Suprapubic skin (tissue), 4 donors: ENCODE measurements at regions not wholly inside any gene's neighbourhood (a gene's known extent, or its start where the extent isn't known, plus 50 kb on each side); places are given as distances from the start of the nearest gene placed in this dataset.

Source experiments
- EP300 ChIP-seq: sonication (generic); formaldehyde crosslinking; IDR thresholded peaks from one replicate; pipeline ENCODE4 v1.6.1; 2017; ENCODE audit warnings: antibody characterized with exemption
- POLR2A ChIP-seq, 2 donors: fragments of 450-650 bp; IDR thresholded peaks; one replicate each; pipeline ENCODE4 v1.6.1; 2017; ENCODE audit warnings: antibody characterized with exemption in 2 of 2, mild to moderate bottlenecking in 2 of 2, moderate library complexity in 2 of 2
- POLR2AphosphoS5 ChIP-seq, 3 donors: sonication (generic); formaldehyde crosslinking; IDR thresholded peaks; one replicate each; pipeline ENCODE4 v1.6.1; 2017; ENCODE audit warnings: antibody characterized with exemption in 3 of 3
- TF ChIP-seq, protein P1 (sequence below), 2 donors: fragments of 200-600 bp in 1 of 2; fragments of 450-650 bp in 1 of 2; sonication (generic) in 1 of 2; IDR thresholded peaks; one replicate each; pipeline ENCODE4 v1.5.1; 2016 to 2019; ENCODE audit warnings: antibody characterized with exemption in 2 of 2, mild to moderate bottlenecking in 1 of 2, moderate library complexity in 1 of 2

DNA sequence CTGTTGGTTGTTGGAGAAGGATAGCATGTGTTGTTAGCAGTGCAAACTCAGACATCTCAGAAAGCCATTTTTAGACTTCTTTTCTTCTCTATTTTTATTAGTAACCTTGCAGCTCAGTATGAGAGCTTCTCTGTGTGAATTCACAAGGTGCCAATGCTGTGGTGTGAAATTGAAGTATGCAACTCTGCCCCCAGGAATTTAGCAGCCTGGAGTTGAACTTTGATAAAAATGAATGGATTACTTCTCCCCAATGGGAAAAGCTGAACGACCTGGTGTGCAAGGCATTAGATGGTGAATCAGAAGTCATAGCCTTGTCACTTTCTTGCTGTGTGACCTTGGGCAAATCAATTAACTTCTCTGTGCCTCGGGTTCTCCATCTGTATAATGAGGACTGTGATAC, 512.3 kb upstream of the PCDH9 start:
- TF ChIP-seq, protein P1, sequence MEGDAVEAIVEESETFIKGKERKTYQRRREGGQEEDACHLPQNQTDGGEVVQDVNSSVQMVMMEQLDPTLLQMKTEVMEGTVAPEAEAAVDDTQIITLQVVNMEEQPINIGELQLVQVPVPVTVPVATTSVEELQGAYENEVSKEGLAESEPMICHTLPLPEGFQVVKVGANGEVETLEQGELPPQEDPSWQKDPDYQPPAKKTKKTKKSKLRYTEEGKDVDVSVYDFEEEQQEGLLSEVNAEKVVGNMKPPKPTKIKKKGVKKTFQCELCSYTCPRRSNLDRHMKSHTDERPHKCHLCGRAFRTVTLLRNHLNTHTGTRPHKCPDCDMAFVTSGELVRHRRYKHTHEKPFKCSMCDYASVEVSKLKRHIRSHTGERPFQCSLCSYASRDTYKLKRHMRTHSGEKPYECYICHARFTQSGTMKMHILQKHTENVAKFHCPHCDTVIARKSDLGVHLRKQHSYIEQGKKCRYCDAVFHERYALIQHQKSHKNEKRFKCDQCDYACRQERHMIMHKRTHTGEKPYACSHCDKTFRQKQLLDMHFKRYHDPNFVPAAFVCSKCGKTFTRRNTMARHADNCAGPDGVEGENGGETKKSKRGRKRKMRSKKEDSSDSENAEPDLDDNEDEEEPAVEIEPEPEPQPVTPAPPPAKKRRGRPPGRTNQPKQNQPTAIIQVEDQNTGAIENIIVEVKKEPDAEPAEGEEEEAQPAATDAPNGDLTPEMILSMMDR (IDR thresholded peaks at IDR 0.05) = no peak
- TF ChIP-seq POLR2A (IDR thresholded peaks at IDR 0.05) (no peak), EP300 (no peak), POLR2AphosphoS5 (IDR thresholded peaks at IDR 0.05) (no peak)
